ENCODE measurements at regions not wholly inside any gene's neighbourhood (a gene's known extent, or its start where the extent isn't known, plus 50 kb on each side); places are given as distances from the start of the nearest gene placed in this dataset.
"Not testable (repeated sequence)": the region's sequence is repeated elsewhere in the genome, so short reads cannot be mapped to it uniquely, and the experiment has no call there.

DNA sequence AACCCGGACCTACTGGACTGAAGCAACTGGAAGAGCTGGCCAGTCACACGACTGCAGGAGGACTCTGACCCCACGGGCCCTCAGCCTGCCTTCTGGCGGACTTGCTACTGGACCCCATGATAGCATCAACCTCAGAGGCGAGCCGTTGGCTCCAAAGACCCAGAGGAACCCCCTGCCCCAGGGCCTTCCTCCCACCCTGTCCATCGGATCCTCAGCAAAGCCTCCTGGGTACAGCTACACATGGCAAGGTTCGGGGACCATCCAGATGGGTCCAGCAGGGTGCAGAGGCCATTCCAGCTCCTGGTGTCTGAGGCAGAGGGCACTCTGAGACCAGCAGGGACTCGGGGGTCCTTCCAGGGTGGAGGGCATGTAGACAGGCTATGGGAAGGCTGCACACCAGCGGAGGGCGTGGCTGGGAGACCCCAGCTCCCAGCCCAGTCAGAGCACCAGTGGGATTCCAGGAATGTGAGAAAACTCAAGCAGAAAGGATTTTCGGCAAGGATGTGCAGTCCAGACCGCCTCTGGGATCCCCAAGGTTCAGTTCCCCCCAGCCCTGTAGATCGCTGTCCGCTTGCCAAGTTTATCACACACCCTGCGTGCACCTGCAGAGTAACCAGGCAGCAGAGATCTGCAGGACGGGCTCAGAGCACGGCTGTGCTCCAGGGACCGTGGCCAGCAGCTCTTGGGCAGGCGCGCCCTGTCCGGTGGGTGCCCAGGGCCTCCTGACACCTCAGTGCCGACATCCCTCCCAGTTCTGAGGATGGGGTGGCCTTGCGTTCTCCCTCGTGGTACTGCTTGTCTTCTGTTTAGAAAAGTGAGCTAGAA, 89.8 kb upstream of the PPP2R2D start:
- no peak for DNase-seq (ENCODE audit: low read depth)

DNA sequence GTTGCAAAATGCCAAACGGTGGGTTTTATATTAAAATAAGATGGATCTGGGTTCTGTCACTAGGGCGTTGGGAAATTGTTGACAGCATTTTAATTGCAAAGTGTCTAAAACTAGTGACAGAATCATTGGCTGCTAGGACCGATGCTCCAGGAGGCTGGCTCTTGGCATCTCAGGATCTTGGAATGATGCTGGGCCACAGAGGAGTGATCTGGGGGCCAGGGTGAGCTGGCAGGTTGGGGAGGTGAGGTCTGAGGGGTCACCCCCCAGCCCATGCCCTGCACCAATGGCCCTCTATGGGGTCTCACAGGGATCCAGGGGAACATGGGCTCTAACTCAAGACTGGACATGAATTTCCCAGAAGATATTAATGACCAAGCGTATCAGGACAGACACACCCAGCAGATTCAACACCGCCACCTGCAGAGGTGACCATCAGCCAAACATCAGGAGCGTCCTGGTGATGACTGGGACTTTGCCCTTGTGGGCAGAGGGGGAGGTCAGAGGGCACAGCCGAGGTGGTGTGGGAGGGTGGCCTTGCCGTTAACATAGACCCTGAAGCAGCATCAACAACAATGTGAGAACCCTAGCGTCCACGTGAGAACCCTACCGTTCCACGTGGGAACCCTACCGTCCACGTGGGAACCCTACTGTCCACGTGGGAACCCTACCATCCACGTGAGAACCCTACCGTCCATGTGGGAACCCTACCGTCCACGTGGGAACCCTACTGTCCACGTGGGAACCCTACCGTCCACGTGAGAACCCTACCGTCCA, 89.0 kb upstream of the PPP2R2D start:
- DNase-seq (ENCODE audit: low read depth), result no peak

DNA sequence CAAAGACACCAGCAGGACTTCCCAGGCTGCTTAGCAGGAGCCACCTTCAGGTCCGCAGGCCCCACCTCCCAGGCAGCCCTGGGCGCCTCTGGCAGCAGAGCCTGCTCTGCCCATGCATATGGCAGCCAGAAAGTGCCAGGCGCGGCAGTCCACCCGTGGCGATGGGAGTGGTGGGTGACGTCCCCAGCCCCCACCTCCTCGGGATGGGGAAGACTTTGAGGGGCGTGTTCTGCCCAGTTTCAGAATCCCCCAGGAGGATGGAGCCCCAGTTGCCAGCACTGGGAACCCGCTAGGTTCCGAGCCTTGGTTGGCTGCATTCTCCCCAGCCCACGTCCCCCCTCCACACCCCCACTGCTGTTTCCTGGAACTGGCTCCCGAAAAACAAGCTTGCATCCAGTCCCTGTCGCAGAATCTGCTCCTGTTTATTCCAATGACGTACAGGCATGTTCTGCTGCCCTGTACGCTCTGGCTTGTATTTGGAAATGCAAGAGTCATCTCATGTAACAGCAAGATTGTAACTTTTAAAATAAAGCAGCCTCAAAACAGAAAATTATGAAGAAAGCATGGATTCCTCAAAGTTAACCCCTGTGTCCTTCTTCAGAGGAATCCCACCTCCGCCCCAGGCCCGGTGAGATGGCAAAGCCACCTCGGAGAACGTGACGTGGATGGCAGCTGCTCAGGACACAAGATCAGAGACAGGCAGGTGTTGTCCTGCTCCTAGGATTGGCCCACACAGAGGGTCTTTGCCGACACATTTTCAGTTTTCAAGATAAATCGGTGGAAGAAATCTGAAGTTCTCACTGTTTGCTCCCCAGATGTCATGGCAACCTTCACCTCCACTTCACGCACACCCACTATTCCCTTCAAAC, 87.8 kb upstream of the PPP2R2D start:
- no peak for DNase-seq (ENCODE audit: low read depth)

DNA sequence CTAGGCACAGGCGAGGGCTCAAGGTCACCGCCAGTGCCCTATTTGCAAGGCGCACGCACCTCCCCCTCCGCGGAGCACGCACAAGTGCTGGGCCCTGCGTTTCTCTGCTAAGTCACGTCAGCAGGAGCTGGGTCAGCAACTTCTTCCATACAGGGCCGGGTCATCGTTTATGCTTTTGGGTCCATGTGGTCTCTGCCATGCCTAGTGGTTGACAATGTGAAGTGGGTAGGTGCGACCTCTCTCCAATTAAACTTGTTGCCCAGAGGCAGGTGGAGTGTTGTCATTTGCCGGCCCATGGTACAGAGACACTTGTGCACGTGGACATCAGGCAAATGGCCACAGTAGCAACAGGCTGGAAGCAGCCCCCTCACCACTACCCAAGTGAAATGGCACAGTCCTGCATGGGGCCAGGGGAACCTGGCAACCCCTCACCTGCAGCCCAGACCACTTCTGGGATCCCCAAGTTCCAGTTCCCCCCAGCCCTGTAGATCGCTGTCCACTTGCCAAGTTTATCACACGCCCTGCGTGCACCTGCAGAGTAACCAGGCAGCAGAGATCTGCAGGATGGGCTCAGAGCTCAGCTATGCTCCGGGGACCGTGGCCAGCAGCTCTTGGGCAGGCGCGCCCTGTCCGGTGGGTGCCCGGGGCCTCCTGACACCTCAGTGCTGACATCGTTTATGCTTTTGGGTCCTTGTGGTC, 86.1 kb upstream of the PPP2R2D start:
- DNase-seq (ENCODE audit: low read depth), result no peak

DNA sequence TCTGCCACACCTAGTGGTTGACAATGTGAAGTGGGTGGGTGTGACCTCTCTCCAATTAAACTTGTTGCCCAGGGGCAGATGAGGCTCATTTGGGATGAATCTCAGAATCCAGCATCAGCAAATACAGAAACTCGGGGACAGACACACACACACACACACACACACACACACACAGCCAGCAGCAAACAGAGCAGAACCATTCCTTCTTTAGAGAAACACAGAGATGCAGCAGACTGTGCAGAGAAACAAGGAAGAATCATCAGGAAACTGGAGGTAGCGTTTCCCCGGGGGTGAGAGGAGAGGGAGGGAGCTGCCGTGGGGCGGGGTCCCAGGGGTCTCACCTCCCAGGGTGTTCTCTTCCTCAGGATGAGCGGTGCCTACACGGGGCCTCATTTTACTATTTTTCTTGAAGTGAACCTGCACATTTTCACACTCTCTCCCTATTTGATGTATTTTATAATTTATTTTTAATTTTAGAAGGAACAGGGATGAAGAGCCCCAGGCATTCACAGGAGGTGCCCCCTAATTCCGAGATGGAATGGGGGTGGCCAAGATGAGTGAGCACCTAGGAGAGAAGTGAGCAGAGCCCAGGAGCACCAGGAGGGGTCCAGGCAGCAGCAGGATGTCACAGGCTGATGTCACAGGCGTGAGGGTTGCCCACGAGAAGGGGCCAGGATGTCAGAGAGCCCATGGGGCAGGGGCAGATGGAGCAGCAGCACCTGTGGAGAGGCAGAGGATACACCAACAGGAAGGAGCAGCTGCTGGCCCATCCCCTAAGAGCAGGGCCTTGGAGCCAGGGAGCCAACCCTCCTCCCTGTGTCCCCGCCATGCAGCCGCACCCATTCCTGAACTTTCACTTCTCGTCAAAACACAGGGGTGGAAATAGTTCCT, 85.3 kb upstream of the PPP2R2D start:
- no peak for DNase-seq (ENCODE audit: low read depth)

- no peak for DNase-seq (ENCODE audit: low read depth)
Observed at GRCh38 chr10:131816157-131816775, 84.5 kb upstream of the PPP2R2D start.

DNA sequence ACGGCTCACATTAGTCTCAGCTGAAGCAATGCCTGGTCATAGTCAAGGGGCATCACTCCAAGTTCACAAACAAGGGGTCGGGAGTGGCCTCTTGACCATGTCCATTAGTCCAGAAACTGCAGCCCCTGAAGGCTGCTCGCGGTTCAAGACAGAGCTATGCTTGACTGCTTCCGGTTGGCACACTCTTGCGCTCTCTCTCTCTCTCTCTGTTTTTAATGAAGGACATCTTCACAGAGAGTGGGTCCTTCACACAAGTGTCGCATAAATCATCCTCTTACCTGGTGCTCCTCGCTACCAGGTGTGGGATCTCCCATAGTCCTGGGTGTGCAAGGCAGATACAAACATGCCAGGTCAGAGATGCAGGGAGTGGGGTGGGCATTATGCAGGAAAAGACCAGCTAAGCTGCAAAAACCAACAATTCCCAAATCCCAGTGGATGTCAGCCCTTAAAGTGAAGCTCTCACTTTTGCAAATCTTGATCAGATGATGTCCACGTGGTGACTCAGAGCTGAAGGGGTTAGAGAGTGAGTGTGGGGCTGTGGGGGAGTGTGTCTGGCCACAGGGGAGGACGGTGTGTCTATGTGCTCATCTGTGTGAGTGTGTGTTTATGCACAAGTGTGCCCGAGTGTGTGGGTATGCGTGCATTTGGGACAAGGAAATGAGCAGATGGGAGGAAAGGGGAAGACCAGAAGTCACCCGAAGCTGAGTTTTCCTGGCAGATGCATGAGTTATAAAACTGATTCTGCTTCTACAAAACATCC, 83.7 kb upstream of the PPP2R2D start:
- DNase-seq (ENCODE audit: low read depth), result no peak

GRCh38 chr10:131817866-131818509, 82.8 kb upstream of the PPP2R2D start:
- DNase-seq (ENCODE audit: low read depth), result no peak

DNA sequence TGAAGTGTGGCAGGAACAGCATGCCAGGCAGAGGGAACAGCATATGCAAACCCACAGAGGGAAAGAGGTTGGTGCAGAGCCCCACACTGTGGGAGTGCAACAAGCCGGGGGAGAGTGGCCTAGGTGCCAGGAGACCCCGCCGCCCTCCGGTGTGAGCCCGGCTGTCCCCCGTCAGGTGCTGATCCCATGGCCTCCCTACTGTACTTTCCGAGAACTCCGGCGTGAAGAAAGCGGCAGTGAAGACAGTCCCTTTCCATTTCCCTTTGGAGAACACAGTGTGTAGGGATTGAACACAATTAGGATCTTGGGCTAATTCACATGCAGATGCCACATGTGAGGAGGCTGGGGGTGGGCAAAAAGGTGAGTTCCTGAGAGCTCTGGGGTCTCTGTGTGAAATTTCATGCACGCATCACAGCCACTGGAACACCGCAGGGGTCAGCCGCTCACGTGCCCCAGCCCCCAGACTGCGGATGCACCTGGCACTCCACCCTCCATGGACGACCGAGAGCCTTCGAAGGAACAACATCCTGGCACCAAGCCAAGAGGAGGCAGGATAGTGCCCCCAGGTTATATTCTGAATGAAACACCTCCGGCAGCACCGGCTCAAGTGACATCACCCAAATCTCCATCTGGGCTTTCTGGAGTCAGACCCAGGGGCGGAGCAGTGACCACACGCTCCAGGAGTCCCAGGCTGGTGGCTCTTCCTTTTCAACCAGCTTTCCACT, 82.1 kb upstream of the PPP2R2D start:
- DNase-seq (ENCODE audit: low read depth), result no peak

- no peak for DNase-seq (ENCODE audit: low read depth)
Observed at GRCh38 chr10:131819241-131820072, 81.4 kb upstream of the PPP2R2D start.

- DNase-seq (ENCODE audit: low read depth), result no peak
Observed at GRCh38 chr10:131820626-131821025, 80.2 kb upstream of the PPP2R2D start.

DNA sequence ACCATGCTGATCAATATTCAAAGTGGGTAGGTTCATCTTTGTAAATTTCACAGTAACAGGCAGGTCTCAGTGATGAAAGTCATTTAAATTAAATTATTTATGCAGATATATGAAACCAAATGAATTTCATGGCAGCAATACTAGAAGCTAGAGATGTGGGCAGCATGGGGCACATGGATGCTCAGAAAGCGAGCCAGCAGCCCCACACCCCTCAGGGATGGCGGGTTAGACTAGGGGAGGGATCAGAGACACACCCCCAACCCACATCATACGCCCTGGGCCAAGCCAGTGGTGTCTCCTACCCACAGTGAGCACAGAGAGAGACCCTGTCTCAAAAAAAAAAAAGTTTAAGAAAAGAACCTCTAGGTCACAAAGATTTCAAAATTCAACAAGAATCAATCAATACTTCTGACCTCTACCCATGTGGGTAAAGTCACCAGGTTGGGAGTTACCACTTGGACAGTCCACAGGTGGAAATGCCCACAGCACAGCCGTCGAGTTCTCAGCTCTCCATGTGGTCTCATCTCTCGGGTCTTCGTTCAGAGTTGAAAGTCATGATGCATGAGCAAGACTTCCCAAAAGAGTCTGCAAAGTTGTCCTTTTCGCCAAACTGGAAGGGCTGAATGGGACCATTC, 79.3 kb upstream of the PPP2R2D start:
- DNase-seq (ENCODE audit: low read depth), result no peak

GRCh38 chr10:131822013-131822691, 78.7 kb upstream of the PPP2R2D start:
- DNase-seq (ENCODE audit: low read depth), result no peak

- DNase-seq (ENCODE audit: low read depth), result no peak
Observed at GRCh38 chr10:131822692-131823245, 78.0 kb upstream of the PPP2R2D start.

DNA sequence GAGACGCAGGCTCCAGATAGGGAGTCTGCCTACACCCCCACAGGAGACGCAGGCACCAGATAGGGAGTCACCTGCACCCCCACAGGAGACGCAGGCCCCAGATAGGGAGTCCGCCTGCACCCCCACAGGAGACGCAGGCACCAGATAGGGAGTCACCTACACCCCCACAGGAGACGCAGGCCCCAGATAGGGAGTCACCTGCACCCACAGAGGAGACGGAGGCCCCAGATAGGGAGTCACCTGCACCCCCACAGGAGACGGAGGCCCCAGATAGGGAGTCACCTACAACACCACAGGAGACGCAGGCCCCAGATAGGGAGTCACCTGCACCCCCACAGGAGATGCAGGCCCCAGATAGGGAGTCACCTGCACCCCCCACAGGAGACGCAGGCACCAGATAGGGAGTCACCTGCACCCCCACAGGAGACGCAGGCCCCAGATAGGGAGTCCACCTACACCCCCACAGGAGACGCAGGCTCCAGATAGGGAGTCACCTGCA, 77.2 kb upstream of the PPP2R2D start:
- not testable (repeated sequence) for DNase-seq (ENCODE audit: low read depth)
